ENCODE measurements at regions not wholly inside any gene's neighbourhood (a gene's known extent, or its start where the extent isn't known, plus 50 kb on each side); places are given as distances from the start of the nearest gene placed in this dataset.

DNA sequence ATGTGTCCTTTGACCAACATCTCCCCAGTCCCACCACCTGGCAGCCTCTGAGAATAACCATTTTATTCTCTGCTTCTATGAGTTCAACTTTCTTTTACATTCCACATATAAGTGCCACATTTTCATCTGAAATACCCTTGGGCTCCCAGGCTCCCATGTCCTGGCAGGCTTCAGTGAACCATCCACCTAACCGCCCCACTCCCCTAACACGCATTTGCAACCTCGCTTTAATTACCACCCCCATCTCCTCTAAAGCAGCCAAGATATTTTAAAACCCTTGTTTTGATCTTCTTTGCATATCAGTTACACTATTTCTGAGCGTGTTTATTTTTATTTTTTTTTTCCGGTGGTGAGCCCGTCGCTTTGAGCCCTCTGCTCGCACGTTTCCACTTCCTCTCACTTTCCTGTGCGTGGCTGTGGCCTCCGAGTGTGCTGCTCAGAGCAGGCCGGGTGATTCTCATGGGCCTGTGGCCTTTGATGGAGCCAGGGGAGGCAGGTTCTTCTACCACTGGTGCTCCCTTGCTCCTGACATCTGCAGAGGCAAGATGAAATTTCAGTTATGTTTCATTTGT, 195.4 kb upstream of the LPP start:
- no peaks in the 10 kb centered on the region for H3K9me3 Mint-ChIP-seq
- H3K36me3 Mint-ChIP-seq (ENCODE audit: low read depth), result peaks cover 8% of the 10 kb centered on the region
- peak overlapping the region; percentile 47 for H3K27ac Mint-ChIP-seq
- ChIA-PET CTCF (interaction anchor here (1.4 kb wide), 1 partner anchor 219 kb away, joined by 3 read pairs; no protein-coding TSS in a partner anchor), POLR2A (interaction anchor here (0.9 to 1.2 kb wide), 2 partner anchors 10 to 213 kb away, joined by 4 to 5 read pairs; partner anchors contain the start of gene BCL6)
- H3K4me1 Mint-ChIP-seq, result peaks cover 25% of the 10 kb centered on the region
- no peak overlapping the region for H3K4me3 Mint-ChIP-seq
- peak; percentile 62 for DNase-seq
- peaks cover 12% of the 10 kb centered on the region for H3K27me3 Mint-ChIP-seq

GRCh38 chr3:187960820-187961219, 193.1 kb upstream of the LPP start:
- H3K27me3 Mint-ChIP-seq, result peaks cover 20% of the 10 kb centered on the region
- H3K4me3 Mint-ChIP-seq, result no peak overlapping the region
- no peaks in the 10 kb centered on the region for H3K9me3 Mint-ChIP-seq
- no peak overlapping the region for H3K27ac Mint-ChIP-seq
- CTCF ChIA-PET, result no interaction called here
- peaks cover 10% of the 10 kb centered on the region for H3K36me3 Mint-ChIP-seq (ENCODE audit: low read depth)
- DNase-seq, result no peak
- POLR2A ChIA-PET, result interaction anchor here (0.5 kb wide), 1 partner anchor 194 kb away, joined by 3 read pairs; no protein-coding TSS in a partner anchor
- peaks cover 24% of the 10 kb centered on the region for H3K4me1 Mint-ChIP-seq

GRCh38 chr3:187961366-187961765, 192.6 kb upstream of the LPP start:
- CTCF ChIA-PET, result no interaction called here
- Mint-ChIP-seq H3K4me3 (no peak overlapping the region), H3K4me1 (peaks cover 24% of the 10 kb centered on the region)

DNA sequence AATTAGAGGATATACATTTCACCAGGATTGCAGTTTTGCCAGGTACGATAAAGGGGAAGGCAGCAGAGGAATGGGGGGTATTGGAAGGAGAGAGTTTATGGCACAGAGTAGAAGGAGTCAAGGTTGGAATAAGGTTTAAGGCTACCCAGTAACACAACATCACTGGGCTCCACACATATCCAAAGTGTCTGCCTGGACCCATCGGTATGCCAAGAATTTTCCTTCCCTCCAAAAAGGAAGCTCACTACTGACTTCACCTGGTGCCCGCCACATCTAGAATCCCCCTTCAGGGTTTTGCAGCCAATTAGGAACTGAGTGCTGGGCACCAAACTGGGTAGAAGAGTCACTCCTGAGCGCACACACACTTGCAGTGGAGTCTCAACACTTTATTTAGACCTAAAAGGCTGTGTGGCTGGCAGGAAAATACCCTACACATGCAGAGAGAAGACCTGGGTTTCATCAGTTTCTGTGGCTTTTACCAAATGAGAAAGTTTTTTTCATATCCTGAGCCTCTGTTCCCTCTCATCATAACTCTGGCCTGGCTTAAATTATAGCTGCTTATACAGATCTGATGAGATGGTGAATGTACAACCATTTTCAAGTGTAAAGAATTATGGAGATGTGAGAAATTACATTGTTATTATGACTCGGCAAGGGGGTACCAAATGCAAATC, 190.8 kb upstream of the LPP start:
- H3K27me3 Mint-ChIP-seq, result peaks cover 29% of the 10 kb centered on the region
- peaks cover 15% of the 10 kb centered on the region for H3K4me1 Mint-ChIP-seq
- H3K27ac Mint-ChIP-seq, result no peak overlapping the region
- peaks cover 8% of the 10 kb centered on the region for H3K36me3 Mint-ChIP-seq (ENCODE audit: low read depth)
- ChIA-PET CTCF (interaction anchor here (1.2 kb wide), 1 partner anchor 12 kb away, joined by 3 read pairs; no protein-coding TSS in a partner anchor), POLR2A (interaction anchor here (0.7 to 1.3 kb wide), 2 partner anchors 10 to 790 kb away, joined by 3 to 4 read pairs; no protein-coding TSS in a partner anchor)
- DNase-seq, result no peak
- no peaks in the 10 kb centered on the region for H3K9me3 Mint-ChIP-seq
- H3K4me3 Mint-ChIP-seq, result no peak overlapping the region

More at GRCh38 chr3:187961366-187961765, 192.6 kb upstream of the LPP start:
- H3K9me3 Mint-ChIP-seq, result no peaks in the 10 kb centered on the region
- H3K27ac Mint-ChIP-seq, result no peak overlapping the region
- H3K36me3 Mint-ChIP-seq (ENCODE audit: low read depth), result peaks cover 11% of the 10 kb centered on the region
- no peak for DNase-seq
- POLR2A ChIA-PET, result interaction anchor here (0.5 kb wide), 1 partner anchor 193 kb away, joined by 3 read pairs; no protein-coding TSS in a partner anchor
- peaks cover 23% of the 10 kb centered on the region for H3K27me3 Mint-ChIP-seq

- Mint-ChIP-seq H3K4me1 (peaks cover 8% of the 10 kb centered on the region), H3K27ac (no peak overlapping the region), H3K36me3 (ENCODE audit: low read depth) (peaks cover 3% of the 10 kb centered on the region), H3K4me3 (no peak overlapping the region), H3K27me3 (peaks cover 29% of the 10 kb centered on the region), H3K9me3 (no peaks in the 10 kb centered on the region)
- POLR2A ChIA-PET, result interaction anchor here (0.7 to 1.3 kb wide), 3 partner anchors 10 to 789 kb away, joined by 3 to 4 read pairs (median 3); no protein-coding TSS in a partner anchor
- DNase-seq, result no peak
- CTCF ChIA-PET, result no interaction called here
Measured at GRCh38 chr3:187963677-187964385, 190.1 kb upstream of the LPP start.

DNA sequence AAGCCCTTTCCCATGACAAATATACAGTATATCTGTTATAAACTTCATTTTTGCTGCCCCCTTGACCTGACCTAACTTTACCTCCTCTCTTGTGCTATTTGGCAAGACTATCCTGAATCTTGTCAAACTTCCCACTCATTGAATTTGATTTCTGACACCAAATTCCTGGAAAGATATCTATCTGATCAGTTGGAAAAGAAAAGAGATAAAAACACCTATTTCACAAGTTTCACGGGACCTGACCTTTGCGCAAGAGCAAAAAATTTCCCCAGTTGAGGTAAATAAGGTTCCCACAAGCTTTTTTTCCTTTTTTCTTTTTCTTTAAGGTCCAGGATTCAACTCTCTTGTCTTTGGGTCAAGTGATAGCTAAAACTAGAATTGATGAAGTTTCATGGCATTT, 189.2 kb upstream of the LPP start:
- CTCF ChIA-PET, result interaction anchor here (1.8 kb wide), 1 partner anchor 10 kb away, joined by 4 read pairs; no protein-coding TSS in a partner anchor

DNA sequence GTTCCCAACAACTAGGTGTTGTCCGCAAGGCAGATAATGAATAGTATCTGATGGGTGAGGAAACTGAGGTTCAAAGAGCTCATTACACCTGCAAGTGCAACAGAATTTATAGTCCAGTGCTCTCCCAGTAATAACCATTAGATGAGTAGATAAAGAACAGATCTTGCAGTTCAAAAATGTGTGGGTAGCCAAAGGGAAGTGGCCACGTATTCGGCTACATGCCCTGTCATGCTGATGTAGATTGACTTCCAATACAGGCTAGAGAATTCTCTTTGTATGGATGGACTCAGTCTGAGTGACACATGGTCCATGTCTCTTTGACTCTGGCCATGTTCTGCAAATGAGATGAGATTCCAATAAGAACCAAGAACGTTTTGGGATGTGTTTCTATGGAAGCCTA, 187.9 kb upstream of the LPP start:
- no peak for DNase-seq
- Mint-ChIP-seq H3K27me3 (peaks cover 27% of the 10 kb centered on the region), H3K36me3 (ENCODE audit: low read depth) (peaks cover 3% of the 10 kb centered on the region), H3K9me3 (no peaks in the 10 kb centered on the region), H3K27ac (no peak overlapping the region), H3K4me1 (peaks cover 2% of the 10 kb centered on the region), H3K4me3 (no peak overlapping the region)
- CTCF ChIA-PET, result interaction anchor here (0.6 to 1.8 kb wide), 2 partner anchors 9 to 29 kb away, joined by 3 to 4 read pairs; no protein-coding TSS in a partner anchor
- POLR2A ChIA-PET, result no interaction called here

More for the DNA sequence above, 189.2 kb upstream of the LPP start:
- POLR2A ChIA-PET, result interaction anchor here (1.1 kb wide), 1 partner anchor 10 kb away, joined by 3 read pairs; no protein-coding TSS in a partner anchor
- Mint-ChIP-seq H3K4me3 (no peak overlapping the region), H3K36me3 (ENCODE audit: low read depth) (peaks cover 3% of the 10 kb centered on the region), H3K27ac (no peak overlapping the region), H3K27me3 (peaks cover 29% of the 10 kb centered on the region), H3K9me3 (no peaks in the 10 kb centered on the region), H3K4me1 (peaks cover 2% of the 10 kb centered on the region)
- no peak for DNase-seq

GRCh38 chr3:187966636-187967406, 187.1 kb upstream of the LPP start:
- Mint-ChIP-seq H3K36me3 (ENCODE audit: low read depth) (peaks cover 3% of the 10 kb centered on the region), H3K9me3 (no peaks in the 10 kb centered on the region), H3K4me3 (no peak overlapping the region), H3K27ac (no peak overlapping the region), H3K27me3 (peaks cover 27% of the 10 kb centered on the region), H3K4me1 (peaks cover 2% of the 10 kb centered on the region)
- POLR2A ChIA-PET, result no interaction called here
- CTCF ChIA-PET, result interaction anchor here (0.6 to 1.8 kb wide), 2 partner anchors 8 to 29 kb away, joined by 3 to 4 read pairs; no protein-coding TSS in a partner anchor
- no peak for DNase-seq

- H3K9me3 Mint-ChIP-seq, result no peaks in the 10 kb centered on the region
- POLR2A ChIA-PET, result no interaction called here
- no peak overlapping the region for H3K4me3 Mint-ChIP-seq
- DNase-seq, result no peak
- H3K4me1 Mint-ChIP-seq, result peaks cover 6% of the 10 kb centered on the region
- CTCF ChIA-PET, result no interaction called here
- peaks cover 3% of the 10 kb centered on the region for H3K36me3 Mint-ChIP-seq (ENCODE audit: low read depth)
- no peak overlapping the region for H3K27ac Mint-ChIP-seq
- peaks cover 27% of the 10 kb centered on the region for H3K27me3 Mint-ChIP-seq
Measured at GRCh38 chr3:187967993-187968392, 186.0 kb upstream of the LPP start.

DNA sequence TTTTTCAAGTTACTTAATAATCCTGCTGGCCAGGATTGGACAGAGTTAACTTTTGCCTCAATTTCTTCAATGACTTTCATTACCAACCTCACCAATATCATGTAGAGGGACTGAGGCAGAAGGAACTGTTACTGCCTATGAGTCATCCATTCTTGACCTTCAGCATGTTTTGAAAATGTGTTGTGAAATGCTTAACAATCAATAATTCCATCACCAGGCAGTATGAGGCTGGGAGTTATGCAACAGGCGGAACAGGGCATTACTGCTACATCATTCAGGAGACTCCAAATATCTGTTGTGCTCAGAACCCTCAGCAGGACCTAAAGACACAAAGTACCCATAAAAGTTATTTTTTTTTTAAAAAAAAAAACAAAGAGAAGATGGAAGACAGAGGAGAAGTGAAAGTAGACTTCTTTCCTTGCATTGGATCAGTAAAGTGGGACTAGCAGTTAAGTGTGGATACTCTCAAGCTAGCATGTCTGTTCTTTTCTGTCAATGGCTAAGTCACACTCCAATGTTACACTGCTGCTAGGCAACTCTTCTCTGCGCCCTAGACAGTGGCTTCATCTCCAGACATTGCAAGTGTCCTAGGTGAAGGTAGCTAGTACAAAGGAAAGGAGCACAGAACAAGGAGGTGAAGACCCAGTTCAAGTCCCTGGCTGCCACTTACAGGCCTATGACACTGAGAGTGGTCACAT, 184.9 kb upstream of the LPP start:
- H3K27me3 Mint-ChIP-seq, result peaks cover 27% of the 10 kb centered on the region
- H3K36me3 Mint-ChIP-seq (ENCODE audit: low read depth), result peaks cover 3% of the 10 kb centered on the region
- H3K27ac Mint-ChIP-seq, result no peak overlapping the region
- POLR2A ChIA-PET, result no interaction called here
- no peaks in the 10 kb centered on the region for H3K9me3 Mint-ChIP-seq
- CTCF ChIA-PET, result interaction anchor here (1.4 kb wide), 1 partner anchor 228 kb away, joined by 5 read pairs; no protein-coding TSS in a partner anchor
- no peak for DNase-seq
- H3K4me1 Mint-ChIP-seq, result peaks cover 13% of the 10 kb centered on the region
- H3K4me3 Mint-ChIP-seq, result no peak overlapping the region

- no peak for DNase-seq
- H3K9me3 Mint-ChIP-seq, result no peaks in the 10 kb centered on the region
- H3K27me3 Mint-ChIP-seq, result peaks cover 24% of the 10 kb centered on the region
- no peak overlapping the region for H3K4me3 Mint-ChIP-seq
- CTCF ChIA-PET, result interaction anchor here (1.4 kb wide), 1 partner anchor 229 kb away, joined by 5 read pairs; no protein-coding TSS in a partner anchor
- peaks cover 17% of the 10 kb centered on the region for H3K4me1 Mint-ChIP-seq
- H3K27ac Mint-ChIP-seq, result no peak overlapping the region
- H3K36me3 Mint-ChIP-seq (ENCODE audit: low read depth), result peaks cover 3% of the 10 kb centered on the region
- POLR2A ChIA-PET, result no interaction called here
Measured at GRCh38 chr3:187969581-187969950, 184.4 kb upstream of the LPP start.

- ChIA-PET CTCF (no interaction called here), POLR2A (no interaction called here)
- Mint-ChIP-seq H3K27me3 (peaks cover 20% of the 10 kb centered on the region), H3K4me1 (peaks cover 22% of the 10 kb centered on the region), H3K36me3 (ENCODE audit: low read depth) (peaks cover 3% of the 10 kb centered on the region), H3K27ac (no peak overlapping the region), H3K4me3 (no peak overlapping the region), H3K9me3 (no peaks in the 10 kb centered on the region)
- DNase-seq, result no peak
Measured at GRCh38 chr3:187970106-187970505, 183.9 kb upstream of the LPP start.
